Right lobe of liver (tissue), 6 donors: ENCODE measurements at regions not wholly inside any gene's neighbourhood (a gene's known extent, or its start where the extent isn't known, plus 50 kb on each side); places are given as distances from the start of the nearest gene placed in this dataset.

Source experiments
- ATAC-seq, 4 donors: fragments of 200-7000 bp; cut with Tn5 transposase; one replicate each; pipeline ENCODE4 v1.9.1; 2020; ENCODE audit warnings: mild to moderate bottlenecking in 4 of 4, moderate library complexity in 4 of 4
- DNase-seq, 3 donors: peaks; one replicate each; pipeline ENCODE4 v3.0.0-alpha.2; 2020
- H3K27ac ChIP-seq, 3 donors: fragments of 200-600 bp; one replicate each; pipeline ENCODE4 v1.8.0; 2022
- H3K27me3 ChIP-seq, 2 donors: fragments of 200-600 bp; one replicate each; pipeline ENCODE4 v1.8.0; 2022
- H3K36me3 ChIP-seq, 4 donors: fragments of 200-600 bp; sonication (generic) in 1 of 4; one replicate each; pipeline versions ENCODE4 v1.5.1 to v1.8.0; 2017 to 2022; ENCODE audit warnings: control low read depth in 1 of 4
- H3K4me1 ChIP-seq, 4 donors: fragments of 200-600 bp; sonication (generic) in 1 of 4; one replicate each; pipeline versions ENCODE4 v1.5.1 to v1.8.0; 2017 to 2022; ENCODE audit warnings: control low read depth in 1 of 4
- H3K4me3 ChIP-seq, 3 donors: fragments of 200-600 bp; one replicate each; pipeline ENCODE4 v1.8.0; 2022
- H3K9me3 ChIP-seq, 4 donors: fragments of 200-600 bp; sonication (generic) in 1 of 4; one replicate each; pipeline versions ENCODE4 v1.5.1 to v1.8.0; 2017 to 2022; ENCODE audit warnings: control low read depth in 1 of 4
- POLR2A ChIP-seq: fragments of 450-650 bp; IDR thresholded peaks from one replicate; pipeline ENCODE4 v1.6.1; 2017; ENCODE audit warnings: antibody characterized with exemption, mild to moderate bottlenecking
- WGBS: methylation state at CpG from one replicate; pipeline ENCODE4 v1.1.6; 2018; ENCODE audit warnings: low coverage, low lambda C conversion rate; ENCODE audit not compliant: insufficient coverage; ENCODE audit errors: missing lambda C conversion rate; 5-methylcytosine and 5-hydroxymethylcytosine counted together
- intact Hi-C, 2 donors: fragments of 100-400 bp; cut with DNase I; formaldehyde crosslinking; loops; one replicate each; pipeline versions ENCODE4 v1.11.2 to v1.14.1; 2022
- TF ChIP-seq, protein P1 (sequence below), 4 donors: fragments of 200-600 bp in 3 of 4; fragments of 450-650 bp in 1 of 4; IDR thresholded peaks; one replicate each; pipeline versions ENCODE4 v1.5.1 to v1.8.0; 2016 to 2022; ENCODE audit warnings: antibody characterized with exemption in 4 of 4, mild to moderate bottlenecking in 2 of 4
- donor health status: DM: no; HTN: yes; CAD: no.
- donor health status: DM: no; HTN: no; CAD: no.
- donor health status: DM: no; HTN: no; CAD: no.
- donor health status: DM: no; HTN: yes; CAD: no.
- donor health status: DM: no; HTN: yes; CAD: no.

DNA sequence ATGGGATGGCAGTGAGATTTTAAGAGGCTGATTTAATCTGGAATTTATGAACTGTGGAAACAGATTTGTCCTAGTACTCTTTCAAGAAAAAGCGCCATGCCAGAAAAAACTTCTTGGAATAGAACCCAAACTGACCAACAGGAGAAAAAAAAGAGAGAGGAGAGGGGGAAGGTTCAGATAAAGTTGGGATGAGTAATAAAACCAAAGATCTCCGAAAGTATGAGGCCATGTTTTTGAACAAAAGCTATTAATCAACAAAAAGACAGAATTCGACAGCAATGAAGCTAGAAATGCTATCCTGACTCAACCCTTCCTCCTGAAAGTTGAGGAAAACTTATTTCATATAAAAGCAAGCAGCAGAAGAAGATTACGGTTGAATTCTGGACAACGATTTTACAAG is 135.5 kb downstream of the CEMIP2 start:
- Histone ChIP-seq H3K36me3 (no peaks in the 10 kb centered on the region), H3K9me3 (no peaks in the 10 kb centered on the region), H3K4me3 (no peak overlapping the region), H3K27ac (no peak overlapping the region), H3K27me3 (no peaks in the 10 kb centered on the region), H3K4me1 (peaks cover 0 to 3% (median 3%) of the 10 kb centered on the region in 4 donors)
- ATAC-seq (no peak), DNase-seq (no peak)
- WGBS: 86% methylated on average over 5 of the region's 5 CpGs
- TF ChIP-seq POLR2A: no peak
- TF ChIP-seq, protein P1, sequence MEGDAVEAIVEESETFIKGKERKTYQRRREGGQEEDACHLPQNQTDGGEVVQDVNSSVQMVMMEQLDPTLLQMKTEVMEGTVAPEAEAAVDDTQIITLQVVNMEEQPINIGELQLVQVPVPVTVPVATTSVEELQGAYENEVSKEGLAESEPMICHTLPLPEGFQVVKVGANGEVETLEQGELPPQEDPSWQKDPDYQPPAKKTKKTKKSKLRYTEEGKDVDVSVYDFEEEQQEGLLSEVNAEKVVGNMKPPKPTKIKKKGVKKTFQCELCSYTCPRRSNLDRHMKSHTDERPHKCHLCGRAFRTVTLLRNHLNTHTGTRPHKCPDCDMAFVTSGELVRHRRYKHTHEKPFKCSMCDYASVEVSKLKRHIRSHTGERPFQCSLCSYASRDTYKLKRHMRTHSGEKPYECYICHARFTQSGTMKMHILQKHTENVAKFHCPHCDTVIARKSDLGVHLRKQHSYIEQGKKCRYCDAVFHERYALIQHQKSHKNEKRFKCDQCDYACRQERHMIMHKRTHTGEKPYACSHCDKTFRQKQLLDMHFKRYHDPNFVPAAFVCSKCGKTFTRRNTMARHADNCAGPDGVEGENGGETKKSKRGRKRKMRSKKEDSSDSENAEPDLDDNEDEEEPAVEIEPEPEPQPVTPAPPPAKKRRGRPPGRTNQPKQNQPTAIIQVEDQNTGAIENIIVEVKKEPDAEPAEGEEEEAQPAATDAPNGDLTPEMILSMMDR (IDR thresholded peaks at IDR 0.05): no peak
- intact Hi-C loops: no loop called here

DNA sequence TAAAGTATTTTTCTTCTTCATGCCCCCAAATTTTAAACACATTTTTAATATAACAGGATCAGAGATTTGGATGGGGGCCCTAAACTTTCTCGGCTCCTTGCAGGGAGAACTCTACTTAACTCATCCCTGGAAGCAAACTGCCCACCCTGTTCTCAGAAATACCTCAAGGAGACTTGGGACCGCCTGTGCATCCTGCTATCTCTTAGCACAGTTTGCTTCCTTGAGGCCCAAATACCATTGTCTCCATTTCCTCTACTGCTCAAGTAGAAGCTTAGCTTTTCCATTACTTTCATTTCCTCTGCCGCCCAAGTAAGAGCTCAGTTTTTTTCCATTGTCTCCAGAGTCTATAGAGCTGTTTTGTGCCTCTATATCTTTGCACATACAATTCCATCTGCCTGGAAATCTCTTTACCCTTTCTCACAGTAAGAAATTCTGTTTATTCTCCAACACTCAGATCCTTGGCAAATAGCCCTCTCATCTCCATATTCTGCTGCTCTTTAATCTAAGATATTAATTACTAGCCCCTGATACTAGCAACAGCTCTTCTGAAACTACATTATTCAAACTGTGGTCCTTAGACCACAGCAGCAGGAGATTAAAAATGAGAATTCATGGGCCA is 137.8 kb downstream of the CEMIP2 start:
- H3K27ac ChIP-seq: peak overlapping the region in 1 of 3 donors; percentile 20

DNA sequence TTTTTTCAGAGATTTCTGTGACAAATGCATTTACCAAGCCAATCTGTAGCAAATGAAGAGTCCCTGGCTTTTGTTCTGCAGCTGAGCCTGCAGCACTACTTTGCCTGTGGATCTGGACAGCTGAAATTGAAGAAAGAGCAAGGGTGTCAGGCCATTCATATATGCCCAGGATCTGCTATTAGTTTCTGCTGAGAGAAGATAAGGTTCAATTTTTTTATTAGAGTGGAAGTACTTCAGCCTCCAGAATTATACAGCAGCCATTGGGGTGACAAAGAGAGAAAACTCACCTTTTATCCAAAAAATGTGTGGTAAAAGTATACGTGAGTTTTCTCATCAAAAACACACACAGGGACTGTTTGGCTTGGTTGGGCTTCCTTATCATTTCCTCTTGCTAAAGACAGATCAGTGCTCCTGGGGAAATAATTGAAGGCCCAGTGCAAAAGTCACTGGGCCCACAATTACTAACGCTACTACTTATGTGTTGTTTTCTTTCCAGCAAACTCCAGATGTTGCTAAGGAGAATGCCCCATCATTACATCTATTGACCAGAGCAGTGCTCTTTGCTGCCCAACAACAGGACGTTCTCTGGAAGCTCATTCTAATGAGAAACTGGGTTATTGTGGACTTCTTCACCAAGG is 138.6 kb downstream of the CEMIP2 start:
- ATAC-seq: peak in 2 of 4 donors; percentile 13 to 42
- peak overlapping the region in 1 of 3 donors; percentile 40 for H3K27ac ChIP-seq
- H3K4me1 ChIP-seq: peaks cover 0 to 9% (median 4%) of the 10 kb centered on the region in 4 donors
- TF ChIP-seq, protein P1 (IDR thresholded peaks at IDR 0.05): no peak
- no peak for TF ChIP-seq POLR2A
- H3K4me3 ChIP-seq: no peak overlapping the region
- H3K9me3 ChIP-seq: no peaks in the 10 kb centered on the region
- H3K27me3 ChIP-seq: no peaks in the 10 kb centered on the region
- 33% methylated on average over 2 of the region's 3 CpGs for WGBS
- intact Hi-C loops: no loop called here
- DNase-seq: no peak
- H3K36me3 ChIP-seq: no peaks in the 10 kb centered on the region

More for the DNA sequence above, 137.8 kb downstream of the CEMIP2 start:
- 44% methylated on average over 3 of the region's 3 CpGs for WGBS
- intact Hi-C loops: no loop called here
- TF ChIP-seq, protein P1 (IDR thresholded peaks at IDR 0.05): no peak
- TF ChIP-seq POLR2A: no peak
- H3K36me3 ChIP-seq: no peaks in the 10 kb centered on the region
- no peak overlapping the region for H3K4me3 ChIP-seq
- H3K27me3 ChIP-seq: no peaks in the 10 kb centered on the region
- ATAC-seq (peak; percentile 51 to 78 (median 60)), DNase-seq (no peak)
- H3K9me3 ChIP-seq: no peaks in the 10 kb centered on the region
- H3K4me1 ChIP-seq: peaks cover 0 to 9% (median 4%) of the 10 kb centered on the region in 4 donors

DNA sequence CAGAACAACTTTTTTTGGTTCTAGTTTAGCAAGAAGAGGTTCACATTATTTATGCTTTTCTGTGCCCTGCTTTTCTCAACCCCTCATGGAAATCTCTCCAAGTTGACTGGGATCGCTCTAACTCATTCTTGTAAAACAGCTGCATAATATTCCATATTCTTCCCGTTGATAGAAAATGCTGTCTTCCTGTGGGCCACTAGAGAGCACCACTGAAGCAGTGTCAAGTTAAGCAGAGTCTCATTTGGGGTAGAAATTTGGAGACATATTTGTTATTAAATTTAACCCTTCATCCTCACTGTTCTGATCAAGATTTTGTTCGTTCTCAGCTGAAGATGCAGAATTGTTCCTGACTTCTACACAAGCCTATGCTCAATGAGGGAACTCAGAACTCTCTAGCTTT is 140.1 kb downstream of the CEMIP2 start:
- no peak overlapping the region for H3K27ac ChIP-seq

More for the DNA sequence above, 140.1 kb downstream of the CEMIP2 start:
- peaks cover 0 to 9% (median 4%) of the 10 kb centered on the region in 4 donors for H3K4me1 ChIP-seq
- 77% methylated on average over 2 of the region's 3 CpGs for WGBS
- no peak for DNase-seq
- ATAC-seq: no peak
- no peaks in the 10 kb centered on the region for H3K9me3 ChIP-seq
- intact Hi-C loops: no loop called here
- no peak for TF ChIP-seq POLR2A
- TF ChIP-seq, protein P1 (IDR thresholded peaks at IDR 0.05): peak in 3 of 4 donors; percentile 19 to 34 (median 21)
- H3K27me3 ChIP-seq: no peaks in the 10 kb centered on the region
- H3K36me3 ChIP-seq: no peaks in the 10 kb centered on the region
- H3K4me3 ChIP-seq: no peak overlapping the region
